ENCODE measurements at regions not wholly inside any gene's neighbourhood (a gene's known extent, or its start where the extent isn't known, plus 50 kb on each side); places are given as distances from the start of the nearest gene placed in this dataset.

GRCh38 chr1:168932539-168932938 lies 174.0 kb upstream of the ATP1B1 start:
- no peaks in the 10 kb centered on the region for H3K9me3 Mint-ChIP-seq
- no peaks in the 10 kb centered on the region for H3K27me3 Mint-ChIP-seq (ENCODE audit: low read depth)
- DNase-seq (ENCODE audit: low read depth, low spot score), result no peak
- no peak overlapping the region for H3K27ac Mint-ChIP-seq (ENCODE audit: unreplicated experiment)
- no peak for TF ChIP-seq CTCF (conservative IDR thresholded peaks at IDR 0.05)
- no peaks in the 10 kb centered on the region for H3K4me1 Mint-ChIP-seq
- H3K4me3 Mint-ChIP-seq, result no peak overlapping the region
- H3K36me3 Mint-ChIP-seq (ENCODE audit: low read depth), result no peaks in the 10 kb centered on the region

GRCh38 chr1:168933141-168933805 lies 173.2 kb upstream of the ATP1B1 start:
- no peak for TF ChIP-seq CTCF (conservative IDR thresholded peaks at IDR 0.05)
- no peak overlapping the region for H3K27ac Mint-ChIP-seq (ENCODE audit: unreplicated experiment)

GRCh38 chr1:168939110-168939946 lies 167.2 kb upstream of the ATP1B1 start:
- no peaks in the 10 kb centered on the region for H3K4me1 Mint-ChIP-seq
- no peak for TF ChIP-seq CTCF (conservative IDR thresholded peaks at IDR 0.05)
- no peaks in the 10 kb centered on the region for H3K36me3 Mint-ChIP-seq (ENCODE audit: low read depth)
- no peaks in the 10 kb centered on the region for H3K27me3 Mint-ChIP-seq (ENCODE audit: low read depth)
- H3K4me3 Mint-ChIP-seq, result no peak overlapping the region
- no peaks in the 10 kb centered on the region for H3K9me3 Mint-ChIP-seq
- no peak for DNase-seq (ENCODE audit: low read depth, low spot score)
- H3K27ac Mint-ChIP-seq (ENCODE audit: unreplicated experiment), result no peak overlapping the region

More at GRCh38 chr1:168933141-168933805, 173.2 kb upstream of the ATP1B1 start:
- no peak for DNase-seq (ENCODE audit: low read depth, low spot score)
- Mint-ChIP-seq H3K4me3 (no peak overlapping the region), H3K27me3 (ENCODE audit: low read depth) (no peaks in the 10 kb centered on the region), H3K36me3 (ENCODE audit: low read depth) (no peaks in the 10 kb centered on the region), H3K9me3 (no peaks in the 10 kb centered on the region), H3K4me1 (no peaks in the 10 kb centered on the region)

GRCh38 chr1:168939947-168940223 lies 166.6 kb upstream of the ATP1B1 start:
- Mint-ChIP-seq H3K4me3 (no peak overlapping the region), H3K27ac (ENCODE audit: unreplicated experiment) (no peak overlapping the region), H3K9me3 (no peaks in the 10 kb centered on the region), H3K4me1 (no peaks in the 10 kb centered on the region), H3K36me3 (ENCODE audit: low read depth) (no peaks in the 10 kb centered on the region), H3K27me3 (ENCODE audit: low read depth) (no peaks in the 10 kb centered on the region)
- DNase-seq (ENCODE audit: low read depth, low spot score), result no peak
- TF ChIP-seq CTCF (conservative IDR thresholded peaks at IDR 0.05), result no peak

- Mint-ChIP-seq H3K27ac (ENCODE audit: unreplicated experiment) (no peak overlapping the region), H3K9me3 (no peaks in the 10 kb centered on the region), H3K4me1 (no peaks in the 10 kb centered on the region), H3K36me3 (ENCODE audit: low read depth) (no peaks in the 10 kb centered on the region), H3K4me3 (no peak overlapping the region), H3K27me3 (ENCODE audit: low read depth) (no peaks in the 10 kb centered on the region)
- no peak for DNase-seq (ENCODE audit: low read depth, low spot score)
- TF ChIP-seq CTCF (conservative IDR thresholded peaks at IDR 0.05), result no peak
Observed at GRCh38 chr1:168941640-168942039, 164.8 kb upstream of the ATP1B1 start.

Measured in neural crest cell (in vitro differentiated cells).